Lung (tissue), 11 donors: ENCODE measurements at regions not wholly inside any gene's neighbourhood (a gene's known extent, or its start where the extent isn't known, plus 50 kb on each side); places are given as distances from the start of the nearest gene placed in this dataset.

Source experiments
- ATAC-seq: fragments of 200-7000 bp; cut with Tn5 transposase; one replicate; pipeline ENCODE4 v1.9.1; 2020; ENCODE audit warnings: moderate number of reproducible peaks; ENCODE audit not compliant: insufficient read depth, low FRiP score
- DNase-seq, 3 donors: peaks; one replicate each; pipeline ENCODE4 v3.0.0-alpha.2; 2013 to 2017
- H3K27ac ChIP-seq, 2 donors: one replicate each; pipeline ENCODE4 v1.5.1; 2013; ENCODE audit warnings: mild to moderate bottlenecking in 2 of 2, moderate library complexity in 2 of 2, control low read depth in 1 of 2, inconsistent platforms in 1 of 2, low read depth in 1 of 2, low read length in 1 of 2
- H3K27me3 ChIP-seq, 3 donors: one replicate each; pipeline ENCODE4 v1.5.1; 2013; ENCODE audit warnings: low read length in 2 of 3; ENCODE audit not compliant: control insufficient read depth in 3 of 3, insufficient read depth in 3 of 3
- H3K36me3 ChIP-seq, 4 donors: one replicate each; pipeline ENCODE4 v1.5.1; 2013; ENCODE audit warnings: low read length in 4 of 4, mild to moderate bottlenecking in 1 of 4, moderate library complexity in 1 of 4; ENCODE audit not compliant: control insufficient read depth in 4 of 4, insufficient read depth in 4 of 4
- H3K4me1 ChIP-seq, 5 donors: one replicate each; pipeline ENCODE4 v1.5.1; 2013; ENCODE audit warnings: low read length in 5 of 5, mild to moderate bottlenecking in 2 of 5, moderate library complexity in 1 of 5; ENCODE audit not compliant: control insufficient read depth in 5 of 5, insufficient read depth in 5 of 5
- H3K4me3 ChIP-seq: one replicate; pipeline ENCODE4 v1.5.1; 2013; ENCODE audit warnings: mild to moderate bottlenecking, control low read depth, moderate library complexity
- H3K9ac ChIP-seq, 2 donors: one replicate each; pipeline ENCODE4 v1.5.1; 2013; ENCODE audit warnings: low read length in 2 of 2, control low read depth in 1 of 2; ENCODE audit not compliant: insufficient read depth in 1 of 2
- H3K9me3 ChIP-seq, 4 donors: one replicate each; pipeline ENCODE4 v1.5.1; 2013; ENCODE audit warnings: low read length in 3 of 4, mild to moderate bottlenecking in 1 of 4, moderate library complexity in 1 of 4; ENCODE audit not compliant: control insufficient read depth in 4 of 4, insufficient read depth in 3 of 4
- WGBS, 2 donors: extraction: QIAGEN DNeasy Blood & Tissue Kit; methylation state at CpG; one replicate each; pipeline ENCODE4 v1.1.7; 2013; 5-methylcytosine and 5-hydroxymethylcytosine counted together
- TF ChIP-seq, protein P1 (sequence below): IDR thresholded peaks from 2 replicates; pipeline ENCODE4 v1.5.1; 2012; ENCODE audit warnings: mild to moderate bottlenecking; ENCODE audit errors: control extremely low read depth, extremely low read depth
- donor health status: control.
- donor health status: control.
- donor health status: Bipolar disorder and iron deficiency.
- donor health status: healthy.
- donor health status: DM: yes; HTN: yes; CAD: no.

DNA sequence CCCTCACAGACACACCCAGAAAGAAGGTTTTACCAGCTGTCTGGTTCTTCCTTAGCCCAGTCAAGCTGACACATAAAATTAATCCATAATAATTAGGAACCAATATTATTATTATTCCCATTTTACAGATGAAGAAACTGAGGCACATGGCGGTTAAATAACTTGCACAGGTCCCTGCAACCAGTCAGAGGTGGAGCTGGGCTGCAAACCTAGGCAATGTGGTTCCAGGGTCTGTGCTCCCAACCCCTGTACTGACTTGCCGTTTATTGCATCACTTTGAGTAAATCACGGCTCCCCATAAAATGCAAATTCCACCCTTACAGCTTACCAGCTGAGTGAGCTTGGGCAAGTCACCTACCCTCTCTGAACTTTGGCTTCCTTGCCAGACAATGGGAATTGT lies 179.2 kb upstream of the POU3F1 start:
- WGBS, 2 donors = 93 to 96% methylated on average over 3 of the region's 3 CpGs
- Histone ChIP-seq H3K27me3 (no peaks in the 10 kb centered on the region), H3K27ac (no peak overlapping the region), H3K4me1 (peaks cover 0 to 3% (median 0%) of the 10 kb centered on the region in 5 donors), H3K36me3 (no peaks in the 10 kb centered on the region), H3K9me3 (peaks cover 0 to 3% (median 0%) of the 10 kb centered on the region in 4 donors), H3K4me3 (no peak overlapping the region), H3K9ac (no peak overlapping the region)
- ATAC-seq = no peak
- TF ChIP-seq, protein P1, sequence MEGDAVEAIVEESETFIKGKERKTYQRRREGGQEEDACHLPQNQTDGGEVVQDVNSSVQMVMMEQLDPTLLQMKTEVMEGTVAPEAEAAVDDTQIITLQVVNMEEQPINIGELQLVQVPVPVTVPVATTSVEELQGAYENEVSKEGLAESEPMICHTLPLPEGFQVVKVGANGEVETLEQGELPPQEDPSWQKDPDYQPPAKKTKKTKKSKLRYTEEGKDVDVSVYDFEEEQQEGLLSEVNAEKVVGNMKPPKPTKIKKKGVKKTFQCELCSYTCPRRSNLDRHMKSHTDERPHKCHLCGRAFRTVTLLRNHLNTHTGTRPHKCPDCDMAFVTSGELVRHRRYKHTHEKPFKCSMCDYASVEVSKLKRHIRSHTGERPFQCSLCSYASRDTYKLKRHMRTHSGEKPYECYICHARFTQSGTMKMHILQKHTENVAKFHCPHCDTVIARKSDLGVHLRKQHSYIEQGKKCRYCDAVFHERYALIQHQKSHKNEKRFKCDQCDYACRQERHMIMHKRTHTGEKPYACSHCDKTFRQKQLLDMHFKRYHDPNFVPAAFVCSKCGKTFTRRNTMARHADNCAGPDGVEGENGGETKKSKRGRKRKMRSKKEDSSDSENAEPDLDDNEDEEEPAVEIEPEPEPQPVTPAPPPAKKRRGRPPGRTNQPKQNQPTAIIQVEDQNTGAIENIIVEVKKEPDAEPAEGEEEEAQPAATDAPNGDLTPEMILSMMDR = no peak
- DNase-seq = no peak

DNA sequence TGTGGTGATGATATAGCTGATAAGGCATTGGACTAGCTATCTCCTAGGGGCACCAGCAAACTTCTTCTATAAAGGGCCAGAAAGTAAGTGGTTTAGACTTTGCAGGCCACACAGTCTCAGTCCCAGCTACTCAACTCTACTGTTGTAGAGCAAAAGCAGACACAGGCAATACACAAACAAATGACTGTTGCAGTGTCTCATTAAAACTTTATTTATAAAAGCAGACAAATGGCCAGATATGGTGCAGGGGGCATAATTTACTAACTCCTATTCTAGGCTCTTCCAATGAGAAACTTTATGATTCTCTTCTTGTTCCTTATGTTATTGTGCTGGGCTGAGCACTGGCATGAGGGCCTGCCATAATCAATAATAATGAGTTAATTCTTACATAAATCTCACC lies 176.8 kb upstream of the POU3F1 start:
- ATAC-seq = no peak

GRCh38 chr1:38222891-38223290 lies 176.3 kb upstream of the POU3F1 start:
- H3K9ac ChIP-seq = no peak overlapping the region
- no peak overlapping the region for H3K27ac ChIP-seq
- DNase-seq (no peak), ATAC-seq (no peak)
- WGBS, 2 donors = 85 to 93% methylated on average over 2 of the region's 2 CpGs
- no peaks in the 10 kb centered on the region for H3K36me3 ChIP-seq
- H3K9me3 ChIP-seq = no peaks in the 10 kb centered on the region
- peaks cover 0 to 7% (median 0%) of the 10 kb centered on the region in 5 donors for H3K4me1 ChIP-seq
- H3K4me3 ChIP-seq = no peak overlapping the region
- TF ChIP-seq, protein P1 = no peak
- H3K27me3 ChIP-seq = no peaks in the 10 kb centered on the region

More for the DNA sequence above, 176.8 kb upstream of the POU3F1 start:
- Histone ChIP-seq H3K27ac (no peak overlapping the region), H3K36me3 (no peaks in the 10 kb centered on the region), H3K9ac (no peak overlapping the region), H3K4me3 (no peak overlapping the region), H3K27me3 (no peaks in the 10 kb centered on the region), H3K4me1 (peaks cover 0 to 7% (median 0%) of the 10 kb centered on the region in 5 donors), H3K9me3 (peaks cover 0 to 3% (median 0%) of the 10 kb centered on the region in 4 donors)
- no peak for DNase-seq
- TF ChIP-seq, protein P1 = no peak

DNA sequence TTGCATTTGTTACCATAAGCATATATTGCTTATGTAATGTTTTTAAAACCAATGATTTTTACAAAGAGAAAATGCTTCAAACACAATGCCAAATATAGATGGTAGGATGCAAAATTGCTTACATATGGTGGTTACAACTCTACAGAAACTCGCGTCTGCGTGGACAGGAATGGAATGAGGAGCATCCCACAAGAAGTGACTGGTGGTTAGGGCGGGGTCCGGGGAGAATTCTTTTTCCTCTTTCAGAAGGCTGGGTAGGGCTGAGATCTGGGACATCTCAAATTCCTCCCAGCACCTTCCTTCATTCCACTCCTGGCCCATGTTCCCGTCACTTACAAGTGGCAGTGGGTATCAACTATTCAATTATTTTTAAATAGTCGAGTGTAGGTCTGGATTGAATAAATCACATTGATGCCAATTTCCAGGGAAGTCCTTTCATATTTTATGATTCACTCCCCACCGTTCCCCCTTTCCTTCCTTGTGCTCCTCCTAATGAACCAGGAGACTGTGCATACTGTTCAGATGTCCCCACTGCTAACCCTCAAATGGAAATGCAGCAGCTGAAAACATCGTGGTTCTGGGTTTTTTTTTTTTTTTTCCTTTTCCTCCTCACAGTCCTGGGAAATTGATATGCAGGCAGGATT lies 174.5 kb upstream of the POU3F1 start:
- no peak for DNase-seq
- H3K9me3 ChIP-seq = no peaks in the 10 kb centered on the region
- peaks cover 0 to 7% (median 0%) of the 10 kb centered on the region in 5 donors for H3K4me1 ChIP-seq
- WGBS, 2 donors = 36 to 57% methylated on average over 9 of the region's 9 CpGs
- no peaks in the 10 kb centered on the region for H3K27me3 ChIP-seq
- no peak overlapping the region for H3K4me3 ChIP-seq
- TF ChIP-seq, protein P1 = no peak
- H3K27ac ChIP-seq = no peak overlapping the region
- ATAC-seq = no peak
- H3K36me3 ChIP-seq = no peaks in the 10 kb centered on the region
- H3K9ac ChIP-seq = no peak overlapping the region
